HEK293T (cell line): ENCODE measurements at regions not wholly inside any gene's neighbourhood (a gene's known extent, or its start where the extent isn't known, plus 50 kb on each side); places are given as distances from the start of the nearest gene placed in this dataset.

ENCODE experiments used
- BHLHE40 ChIP-seq: fragments of 450-650 bp; IDR thresholded peaks from 2 replicates; pipeline ENCODE4 v1.6.1; 2016; ENCODE audit warnings: mild to moderate bottlenecking, moderate library complexity, borderline replicate concordance
- CTBP1 ChIP-seq: fragments of 450-650 bp; IDR thresholded peaks from 2 replicates; pipeline ENCODE4 v1.6.1; 2016; ENCODE audit warnings: borderline replicate concordance
- ELF4 ChIP-seq: fragments of 450-650 bp; IDR thresholded peaks from 2 replicates; pipeline ENCODE4 v1.6.1; 2017; ENCODE audit warnings: antibody characterized with exemption
- FOXA1 ChIP-seq: fragments of 450-650 bp; IDR thresholded peaks from 2 replicates; pipeline ENCODE4 v1.6.1; 2016; ENCODE audit warnings: mild to moderate bottlenecking
- FOXM1 ChIP-seq: fragments of 450-650 bp; IDR thresholded peaks from 2 replicates; pipeline ENCODE4 v1.6.1; 2017; ENCODE audit warnings: mild to moderate bottlenecking, borderline replicate concordance
- L3MBTL2 ChIP-seq: fragments of 450-650 bp; conservative IDR thresholded peaks from 2 replicates; pipeline ENCODE4 v1.6.1; 2016; ENCODE audit warnings: mild to moderate bottlenecking
- SUZ12 ChIP-seq: fragments of 450-650 bp; IDR thresholded peaks from 2 replicates; pipeline ENCODE4 v1.6.1; 2016; ENCODE audit warnings: mild to moderate bottlenecking

- no peak for TF ChIP-seq FOXM1
- no peak for TF ChIP-seq L3MBTL2
- no peak for TF ChIP-seq SUZ12
- TF ChIP-seq FOXA1, result no peak
- no peak for TF ChIP-seq BHLHE40
- TF ChIP-seq CTBP1, result no peak
- no peak for TF ChIP-seq ELF4
These were observed 517.1 kb downstream of the PRKD1 start for GRCh38 chr14:29410581-29410980.
